ENCODE measurements at regions not wholly inside any gene's neighbourhood (a gene's known extent, or its start where the extent isn't known, plus 50 kb on each side); places are given as distances from the start of the nearest gene placed in this dataset.

DNA sequence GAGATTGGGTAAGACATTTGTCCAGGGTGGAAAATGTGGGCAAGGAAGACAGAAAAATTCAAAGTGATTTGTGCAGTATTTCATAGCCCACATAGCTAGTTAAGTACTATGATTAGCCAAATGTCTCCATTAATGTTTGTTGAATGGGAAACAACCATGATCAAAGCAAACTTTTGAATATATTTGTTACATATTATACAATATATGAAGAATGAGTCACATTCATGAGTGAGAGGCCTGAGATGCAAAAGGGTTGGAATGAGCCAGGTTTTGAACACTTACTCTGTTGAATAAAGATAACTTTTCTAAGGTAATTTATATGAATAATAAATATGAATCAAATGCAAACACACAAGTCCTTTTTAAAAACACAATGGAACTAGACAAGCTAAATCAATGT lies 984.5 kb upstream of the CDH2 start:
- Histone ChIP-seq H3K36me3 (ENCODE audit: insufficient read depth, low read length) (no peaks in the 10 kb centered on the region), H3K27me3 (ENCODE audit: insufficient read depth, low read length, poor library complexity, severe bottlenecking) (no peaks in the 10 kb centered on the region), H3K4me1 (ENCODE audit: insufficient read depth, low read length) (no peaks in the 10 kb centered on the region), H3K4me3 (ENCODE audit: low read length) (no peak overlapping the region), H3K9me3 (ENCODE audit: low read length) (no peaks in the 10 kb centered on the region), H3K27ac (ENCODE audit: low read depth, low read length) (no peak overlapping the region)
- Mint-ChIP-seq H3K36me3 (no peaks in the 10 kb centered on the region), H3K27ac (no peak overlapping the region), H3K4me1 (no peaks in the 10 kb centered on the region), H3K9me3 (peaks cover under 1 to 33% (median 9%) of the 10 kb centered on the region in 5 donors), H3K27me3 (no peaks in the 10 kb centered on the region), H3K4me3 (no peak overlapping the region)
- POLR2A ChIA-PET: no interaction called here
- DNase-seq: no peak
- CTCF ChIA-PET: no interaction called here

DNA sequence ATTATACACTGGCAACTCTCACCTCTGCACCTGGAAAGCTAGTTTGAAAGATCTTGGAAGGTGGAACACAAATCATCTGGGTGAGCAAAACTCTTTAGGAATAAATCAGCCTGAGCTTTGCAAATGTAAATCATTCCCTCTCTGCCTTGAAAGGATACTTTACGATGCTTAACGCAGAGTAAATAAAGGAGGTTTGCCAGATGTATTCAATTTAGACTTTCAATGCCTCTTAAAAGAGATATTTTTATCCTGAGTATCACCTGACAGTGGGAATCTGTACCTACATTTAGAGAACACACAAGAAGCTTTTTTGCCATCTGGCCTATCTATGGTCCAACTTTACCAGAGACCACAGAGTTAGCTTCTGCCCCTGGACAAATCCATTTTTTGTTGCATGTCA lies 983.2 kb upstream of the CDH2 start:
- Histone ChIP-seq H3K27me3 (ENCODE audit: insufficient read depth, low read length, poor library complexity, severe bottlenecking) (no peaks in the 10 kb centered on the region), H3K4me3 (ENCODE audit: low read length) (no peak overlapping the region), H3K4me1 (ENCODE audit: insufficient read depth, low read length) (no peaks in the 10 kb centered on the region), H3K36me3 (ENCODE audit: insufficient read depth, low read length) (no peaks in the 10 kb centered on the region), H3K27ac (ENCODE audit: low read depth, low read length) (no peak overlapping the region), H3K9me3 (ENCODE audit: low read length) (no peaks in the 10 kb centered on the region)
- ChIA-PET CTCF (no interaction called here), POLR2A (no interaction called here)
- H3K4me3 Mint-ChIP-seq: no peak overlapping the region
- DNase-seq: no peak
- H3K36me3 Mint-ChIP-seq: no peaks in the 10 kb centered on the region
- H3K9me3 Mint-ChIP-seq: peaks cover 2 to 26% (median 5%) of the 10 kb centered on the region in 5 donors
- H3K27ac Mint-ChIP-seq: no peak overlapping the region
- H3K4me1 Mint-ChIP-seq: no peaks in the 10 kb centered on the region
- H3K27me3 Mint-ChIP-seq: no peaks in the 10 kb centered on the region

DNA sequence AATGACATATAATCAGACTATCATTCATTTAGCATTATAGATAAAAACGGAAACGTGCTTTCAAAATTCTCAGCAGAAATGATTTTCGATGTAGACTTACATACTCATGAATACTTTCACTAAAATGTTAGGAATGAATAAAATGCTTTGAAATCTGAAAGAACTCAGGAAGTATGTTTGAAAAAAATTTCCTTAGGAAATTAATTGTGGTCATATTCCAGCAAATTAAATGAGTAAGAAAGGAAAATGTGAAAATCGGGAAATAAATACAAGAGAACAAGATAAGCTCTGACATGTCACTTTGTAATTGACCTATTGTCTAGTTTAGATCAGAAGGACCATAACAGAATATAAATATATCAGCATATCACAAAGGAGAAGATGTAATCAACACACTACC lies 981.0 kb upstream of the CDH2 start:
- no peak overlapping the region for H3K4me3 Mint-ChIP-seq
- peaks cover 0 to 1% (median 0%) of the 10 kb centered on the region in 3 donors for H3K36me3 Mint-ChIP-seq
- no peaks in the 10 kb centered on the region for H3K4me1 ChIP-seq (ENCODE audit: insufficient read depth, low read length)
- ChIA-PET POLR2A (no interaction called here), CTCF (no interaction called here)
- no peaks in the 10 kb centered on the region for H3K27me3 ChIP-seq (ENCODE audit: insufficient read depth, low read length, poor library complexity, severe bottlenecking)
- peaks cover 0 to 2% of the 10 kb centered on the region in 2 donors for H3K27me3 Mint-ChIP-seq
- H3K36me3 ChIP-seq (ENCODE audit: insufficient read depth, low read length): no peaks in the 10 kb centered on the region
- no peak overlapping the region for H3K4me3 ChIP-seq (ENCODE audit: low read length)
- H3K27ac ChIP-seq (ENCODE audit: low read depth, low read length): no peak overlapping the region
- no peak for DNase-seq
- peaks cover 2 to 38% (median 14%) of the 10 kb centered on the region in 5 donors for H3K9me3 Mint-ChIP-seq
- H3K27ac Mint-ChIP-seq: no peak overlapping the region
- no peaks in the 10 kb centered on the region for H3K4me1 Mint-ChIP-seq
- H3K9me3 ChIP-seq (ENCODE audit: low read length): no peaks in the 10 kb centered on the region

DNA sequence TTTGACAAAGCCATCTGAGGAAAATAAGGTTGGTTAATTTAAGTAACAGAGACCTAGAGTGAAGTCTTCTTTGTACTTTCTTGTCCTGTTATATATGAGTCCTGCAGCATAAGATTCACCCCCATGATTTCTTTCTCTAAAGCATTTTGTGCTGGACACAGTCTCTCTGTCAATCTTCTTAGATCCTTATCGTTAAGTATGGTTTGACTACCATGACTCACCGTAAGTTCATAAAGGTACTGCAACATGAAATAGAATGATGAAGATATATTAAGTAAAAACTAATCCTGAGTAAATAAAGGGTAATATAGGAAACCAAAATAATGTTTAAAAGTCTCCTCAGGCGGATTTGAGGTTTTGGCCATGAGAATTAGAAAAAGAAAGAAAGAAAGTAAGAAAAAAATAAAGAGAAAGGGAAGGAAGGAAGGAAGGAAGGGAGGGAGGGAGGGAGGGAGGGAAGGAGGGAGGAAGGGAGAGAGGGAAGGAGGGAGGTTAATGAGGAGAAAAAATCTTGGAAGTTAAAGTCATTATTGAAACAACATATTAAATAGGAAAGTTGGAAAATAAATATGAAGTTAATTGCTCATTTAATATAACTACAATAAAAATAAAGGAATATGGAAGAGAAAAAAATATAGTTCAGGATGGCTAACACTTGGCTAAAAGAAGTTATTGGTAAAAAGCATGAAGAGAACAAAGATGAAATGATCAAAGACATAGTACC lies 980.3 kb upstream of the CDH2 start:
- Mint-ChIP-seq H3K4me1 (no peaks in the 10 kb centered on the region), H3K9me3 (peaks cover 2 to 37% (median 16%) of the 10 kb centered on the region in 5 donors), H3K27ac (no peak overlapping the region), H3K36me3 (peaks cover 0 to 2% (median 0%) of the 10 kb centered on the region in 3 donors), H3K27me3 (peaks cover 0 to 3% of the 10 kb centered on the region in 2 donors), H3K4me3 (no peak overlapping the region)
- ChIA-PET POLR2A (no interaction called here), CTCF (no interaction called here)
- Histone ChIP-seq H3K4me3 (ENCODE audit: low read length) (no peak overlapping the region), H3K36me3 (ENCODE audit: insufficient read depth, low read length) (no peaks in the 10 kb centered on the region), H3K27me3 (ENCODE audit: insufficient read depth, low read length, poor library complexity, severe bottlenecking) (no peaks in the 10 kb centered on the region), H3K9me3 (ENCODE audit: low read length) (no peaks in the 10 kb centered on the region), H3K27ac (ENCODE audit: low read depth, low read length) (no peak overlapping the region), H3K4me1 (ENCODE audit: insufficient read depth, low read length) (no peaks in the 10 kb centered on the region)
- DNase-seq: no peak

DNA sequence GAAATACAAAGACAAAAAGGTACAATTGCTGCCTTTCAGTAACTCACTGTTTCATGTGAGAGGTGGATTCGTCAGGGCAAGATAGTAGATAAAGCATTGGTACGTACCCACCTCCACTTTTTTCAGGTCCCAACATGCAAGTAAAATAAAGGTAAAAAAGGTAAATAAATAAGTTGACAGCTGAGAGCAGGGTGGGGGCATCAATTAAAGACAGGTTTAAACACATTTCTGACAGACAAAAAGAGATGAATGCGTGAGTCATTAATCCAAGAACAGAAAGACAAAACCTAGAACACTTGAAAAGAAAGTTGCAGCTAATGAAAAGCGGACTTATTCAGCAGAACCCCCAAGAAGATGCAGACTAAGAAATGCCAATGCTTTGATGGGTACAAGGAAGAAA lies 979.6 kb upstream of the CDH2 start:
- peaks cover 0 to 2% (median 0%) of the 10 kb centered on the region in 3 donors for H3K36me3 Mint-ChIP-seq
- CTCF ChIA-PET: no interaction called here

DNA sequence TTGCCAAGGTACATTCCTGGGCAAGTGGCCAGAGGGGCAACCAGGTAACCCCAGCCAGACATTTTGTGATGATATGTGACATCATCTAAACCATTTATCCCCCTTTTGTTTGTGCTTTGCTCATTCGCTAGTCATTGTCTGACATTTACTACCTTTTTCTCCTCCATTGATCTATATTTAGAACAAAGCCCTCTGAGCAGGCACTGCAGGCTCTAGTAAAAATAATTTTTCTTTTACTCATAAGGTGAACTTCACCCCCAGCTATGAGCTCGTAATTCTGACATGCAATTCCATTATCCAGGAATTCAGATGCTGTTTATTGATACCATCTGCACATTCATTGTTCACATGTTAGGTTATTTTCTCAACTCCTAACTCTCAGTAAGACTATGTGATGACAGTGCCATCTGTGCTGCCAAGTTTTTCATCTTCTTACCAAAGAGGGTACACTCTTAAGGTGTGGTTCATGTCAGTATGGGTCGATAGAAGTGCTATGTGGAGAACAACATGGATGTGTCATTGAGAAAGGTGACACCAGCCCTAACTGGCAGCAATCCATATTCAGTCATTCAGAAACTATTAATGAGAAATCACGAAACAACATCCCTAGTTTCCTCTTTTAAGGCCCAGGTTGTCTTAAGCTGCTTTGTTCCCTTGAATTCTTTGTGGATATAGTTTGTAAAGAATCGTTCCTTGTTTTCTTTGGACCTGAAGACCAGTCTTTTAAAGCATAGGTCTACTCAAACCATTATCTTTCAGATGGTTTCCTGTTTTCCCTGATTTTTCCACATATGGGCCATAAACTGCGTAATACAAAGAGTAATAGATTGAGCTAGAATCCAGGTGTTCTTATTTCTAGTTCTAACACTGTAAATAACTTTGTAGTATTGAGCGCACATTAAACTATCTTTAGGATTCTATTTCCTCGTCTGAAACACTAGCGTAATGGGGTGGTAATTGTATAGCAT lies 978.1 kb upstream of the CDH2 start:
- ChIA-PET CTCF (no interaction called here), POLR2A (no interaction called here)
- Histone ChIP-seq H3K4me3 (ENCODE audit: low read length) (no peak overlapping the region), H3K27ac (ENCODE audit: low read depth, low read length) (no peak overlapping the region), H3K9me3 (ENCODE audit: low read length) (no peaks in the 10 kb centered on the region), H3K27me3 (ENCODE audit: insufficient read depth, low read length, poor library complexity, severe bottlenecking) (no peaks in the 10 kb centered on the region), H3K4me1 (ENCODE audit: insufficient read depth, low read length) (no peaks in the 10 kb centered on the region), H3K36me3 (ENCODE audit: insufficient read depth, low read length) (no peaks in the 10 kb centered on the region)
- Mint-ChIP-seq H3K4me3 (no peak overlapping the region), H3K27ac (no peak overlapping the region), H3K4me1 (no peaks in the 10 kb centered on the region), H3K27me3 (peaks cover 0 to 3% of the 10 kb centered on the region in 2 donors), H3K9me3 (peaks cover 0 to 26% (median 16%) of the 10 kb centered on the region in 5 donors), H3K36me3 (peaks cover 0 to 2% (median 0%) of the 10 kb centered on the region in 3 donors)
- no peak for DNase-seq

More for the DNA sequence above, 979.6 kb upstream of the CDH2 start:
- H3K9me3 ChIP-seq (ENCODE audit: low read length): no peaks in the 10 kb centered on the region
- POLR2A ChIA-PET: no interaction called here
- no peaks in the 10 kb centered on the region for H3K36me3 ChIP-seq (ENCODE audit: insufficient read depth, low read length)
- no peak for DNase-seq
- H3K27me3 ChIP-seq (ENCODE audit: insufficient read depth, low read length, poor library complexity, severe bottlenecking): no peaks in the 10 kb centered on the region
- Mint-ChIP-seq H3K9me3 (peaks cover 2 to 37% (median 16%) of the 10 kb centered on the region in 5 donors), H3K4me1 (no peaks in the 10 kb centered on the region), H3K27ac (no peak overlapping the region), H3K4me3 (no peak overlapping the region), H3K27me3 (peaks cover 0 to 3% of the 10 kb centered on the region in 2 donors)
- H3K4me1 ChIP-seq (ENCODE audit: insufficient read depth, low read length): no peaks in the 10 kb centered on the region
- no peak overlapping the region for H3K27ac ChIP-seq (ENCODE audit: low read depth, low read length)
- H3K4me3 ChIP-seq (ENCODE audit: low read length): no peak overlapping the region

DNA sequence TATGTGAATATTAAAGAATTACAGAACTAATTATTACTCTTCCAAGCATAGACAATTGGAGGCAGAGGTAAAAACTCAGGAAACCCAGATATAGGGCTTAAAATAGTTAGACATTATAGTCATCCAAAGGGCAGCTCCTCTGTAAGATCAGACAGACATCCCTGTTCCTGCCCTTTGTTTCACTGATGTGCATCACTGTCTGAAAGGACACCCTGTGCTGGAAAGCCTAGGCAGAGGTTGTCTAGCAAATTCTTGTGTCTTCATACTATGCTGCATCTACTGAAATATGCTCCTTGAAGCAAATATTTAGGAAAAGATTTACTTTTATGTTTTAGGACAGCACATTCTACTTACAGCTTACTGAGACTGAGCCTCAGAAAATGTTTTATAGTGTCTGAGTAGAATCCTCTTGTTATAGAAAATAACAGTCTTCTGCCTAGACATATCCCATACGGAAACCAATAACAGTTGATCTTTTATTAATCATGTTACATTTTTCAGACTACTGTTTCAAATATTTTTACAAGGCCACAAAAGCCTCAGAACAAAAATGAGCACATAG lies 977.3 kb upstream of the CDH2 start:
- Histone ChIP-seq H3K36me3 (ENCODE audit: insufficient read depth, low read length) (no peaks in the 10 kb centered on the region), H3K9me3 (ENCODE audit: low read length) (no peaks in the 10 kb centered on the region), H3K4me3 (ENCODE audit: low read length) (no peak overlapping the region), H3K27me3 (ENCODE audit: insufficient read depth, low read length, poor library complexity, severe bottlenecking) (no peaks in the 10 kb centered on the region), H3K27ac (ENCODE audit: low read depth, low read length) (no peak overlapping the region), H3K4me1 (ENCODE audit: insufficient read depth, low read length) (no peaks in the 10 kb centered on the region)
- Mint-ChIP-seq H3K27me3 (peaks cover 0 to 3% of the 10 kb centered on the region in 2 donors), H3K4me3 (no peak overlapping the region), H3K36me3 (peaks cover 0 to 2% (median 0%) of the 10 kb centered on the region in 3 donors), H3K27ac (no peak overlapping the region), H3K9me3 (peaks cover 0 to 32% (median 16%) of the 10 kb centered on the region in 5 donors), H3K4me1 (no peaks in the 10 kb centered on the region)
- DNase-seq: no peak
- ChIA-PET CTCF (no interaction called here), POLR2A (no interaction called here)

DNA sequence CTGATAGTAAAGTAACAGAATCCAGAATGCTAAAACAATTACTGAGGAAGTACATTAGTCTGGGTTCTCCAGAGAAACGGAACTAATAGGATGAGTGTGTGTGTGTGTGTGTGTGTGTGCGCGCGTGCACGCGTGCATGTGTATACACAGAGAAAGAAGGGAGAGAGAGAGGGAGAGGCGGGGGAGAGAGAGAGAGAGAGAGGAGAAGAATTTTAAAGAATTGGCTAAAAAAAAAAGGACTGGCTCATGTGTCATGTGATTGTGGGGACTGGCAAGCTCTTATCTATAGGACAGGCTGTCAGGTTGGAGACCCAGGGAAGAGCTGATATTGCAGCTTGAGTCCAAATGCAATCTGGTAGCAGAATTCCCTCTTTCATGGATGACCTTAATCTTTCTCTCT lies 976.2 kb upstream of the CDH2 start:
- Histone ChIP-seq H3K9me3 (ENCODE audit: low read length) (no peaks in the 10 kb centered on the region), H3K4me1 (ENCODE audit: insufficient read depth, low read length) (no peaks in the 10 kb centered on the region), H3K36me3 (ENCODE audit: insufficient read depth, low read length) (no peaks in the 10 kb centered on the region), H3K27me3 (ENCODE audit: insufficient read depth, low read length, poor library complexity, severe bottlenecking) (no peaks in the 10 kb centered on the region), H3K4me3 (ENCODE audit: low read length) (no peak overlapping the region), H3K27ac (ENCODE audit: low read depth, low read length) (no peak overlapping the region)
- DNase-seq: no peak
- ChIA-PET CTCF (no interaction called here), POLR2A (no interaction called here)
- Mint-ChIP-seq H3K4me3 (no peak overlapping the region), H3K4me1 (no peaks in the 10 kb centered on the region), H3K36me3 (peaks cover 0 to 2% (median 0%) of the 10 kb centered on the region in 3 donors), H3K27ac (no peak overlapping the region), H3K9me3 (peaks cover 0 to 39% (median 15%) of the 10 kb centered on the region in 5 donors), H3K27me3 (peaks cover 0 to 3% of the 10 kb centered on the region in 2 donors)

All from CD8-positive, alpha-beta memory T cell (primary cell).